OCI-LY1 (cell line): ENCODE measurements at regions not wholly inside any gene's neighbourhood (a gene's known extent, or its start where the extent isn't known, plus 50 kb on each side); places are given as distances from the start of the nearest gene placed in this dataset.

Experiments used
- H2AFZ ChIP-seq: fragments of 200-600 bp; sonication (generic), shearing (Covaris generic); 2 replicates; pipeline ENCODE4 v1.6.0; 2014; ENCODE audit warnings: antibody characterized with exemption, mild to moderate bottlenecking, low read length
- H3F3A ChIP-seq: fragments of 200-600 bp; sonication (generic), shearing (Covaris generic); 2 replicates; pipeline ENCODE4 v1.6.0; 2014; ENCODE audit warnings: mild to moderate bottlenecking, antibody characterized with exemption, low read length, moderate library complexity; ENCODE audit not compliant: insufficient read depth
- H3K27ac ChIP-seq: fragments of 200-600 bp; sonication (generic); 2 replicates; pipeline ENCODE4 v1.5.1; 2014; ENCODE audit warnings: low read length, mixed run types, mild to moderate bottlenecking, low read depth; ENCODE audit not compliant: poor library complexity, severe bottlenecking
- H3K27me3 ChIP-seq: fragments of 200-600 bp; sonication (generic); 2 replicates; pipeline ENCODE4 v1.6.0; 2014; ENCODE audit warnings: antibody characterized with exemption, mild to moderate bottlenecking, low read length, moderate library complexity; ENCODE audit not compliant: insufficient read depth
- H3K36me3 ChIP-seq: fragments of 200-600 bp; sonication (generic); 2 replicates; pipeline ENCODE4 v1.6.1; 2014; ENCODE audit warnings: mild to moderate bottlenecking, antibody characterized with exemption, low read length, moderate library complexity, mixed read lengths; ENCODE audit not compliant: insufficient read depth
- H3K4me1 ChIP-seq: fragments of 200-600 bp; sonication (generic); 2 replicates; pipeline ENCODE4 v1.5.1; 2014; ENCODE audit warnings: mild to moderate bottlenecking, low read length, moderate library complexity; ENCODE audit not compliant: insufficient read depth, severe bottlenecking
- H3K4me2 ChIP-seq: fragments of 200-600 bp; sonication (generic), shearing (Covaris generic); 2 replicates; pipeline ENCODE4 v1.6.1; 2014; ENCODE audit warnings: low read length
- H3K4me3 ChIP-seq: fragments of 200-600 bp; sonication (generic); 2 replicates; pipeline ENCODE4 v1.5.1; 2014; ENCODE audit warnings: low read length, low read depth, mild to moderate bottlenecking, mixed read lengths; ENCODE audit not compliant: poor library complexity, severe bottlenecking
- H3K79me2 ChIP-seq: fragments of 200-600 bp; shearing (Covaris generic); 2 replicates; pipeline ENCODE4 v1.6.1; 2016; ENCODE audit warnings: mixed run types, low read length, mixed read lengths; ENCODE audit not compliant: insufficient read depth
- H3K9ac ChIP-seq: fragments of 200-600 bp; sonication (generic), shearing (Covaris generic); 2 replicates; pipeline ENCODE4 v1.6.1; 2014; ENCODE audit warnings: mild to moderate bottlenecking, low read length, mixed read lengths
- H3K9me2 ChIP-seq: fragments of 200-600 bp; sonication (generic), shearing (Covaris generic); 2 replicates; pipeline ENCODE4 v1.6.1; 2014; ENCODE audit warnings: low read depth, mild to moderate bottlenecking, low read length, mixed read lengths
- H3K9me3 ChIP-seq: fragments of 200-600 bp; shearing (Covaris generic); 2 replicates; pipeline ENCODE4 v1.6.1; 2014; ENCODE audit warnings: low read length, mixed read lengths
- H4K20me1 ChIP-seq: fragments of 200-600 bp; sonication (generic), shearing (Covaris generic); 2 replicates; pipeline ENCODE4 v1.6.0; 2016; ENCODE audit warnings: mild to moderate bottlenecking, low read length; ENCODE audit not compliant: insufficient read depth
- EZH2 ChIP-seq: fragments of 200-600 bp; sonication (generic), shearing (Covaris generic); IDR thresholded peaks from 2 replicates; pipeline ENCODE4 v1.8.0; 2017; ENCODE audit warnings: borderline replicate concordance, mixed run types, mild to moderate bottlenecking, antibody characterized with exemption, low read length, moderate library complexity, mixed read lengths
- TF ChIP-seq, protein P1 (sequence below): fragments of 200-600 bp; sonication (generic), shearing (Covaris generic); IDR thresholded peaks from 2 replicates; pipeline ENCODE4 v1.5.1; 2017; ENCODE audit warnings: mild to moderate bottlenecking, antibody characterized with exemption, low read length, moderate library complexity, mixed read lengths

GRCh38 chr21:18887922-18888602 is 484.5 kb upstream of the TMPRSS15 start:
- Histone ChIP-seq H3K9me2 (no peaks in the 10 kb centered on the region), H3K9ac (no peak overlapping the region), H3K4me2 (no peak overlapping the region), H3K27me3 (no peaks in the 10 kb centered on the region), H3K4me1 (no peaks in the 10 kb centered on the region), H4K20me1 (no peaks in the 10 kb centered on the region), H3K36me3 (no peaks in the 10 kb centered on the region), H3K79me2 (no peaks in the 10 kb centered on the region), H2AFZ (no peak overlapping the region), H3K27ac (no peak overlapping the region), H3F3A (no peaks in the 10 kb centered on the region), H3K9me3 (no peaks in the 10 kb centered on the region), H3K4me3 (no peak overlapping the region)
- TF ChIP-seq EZH2 = no peak
- TF ChIP-seq, protein P1, sequence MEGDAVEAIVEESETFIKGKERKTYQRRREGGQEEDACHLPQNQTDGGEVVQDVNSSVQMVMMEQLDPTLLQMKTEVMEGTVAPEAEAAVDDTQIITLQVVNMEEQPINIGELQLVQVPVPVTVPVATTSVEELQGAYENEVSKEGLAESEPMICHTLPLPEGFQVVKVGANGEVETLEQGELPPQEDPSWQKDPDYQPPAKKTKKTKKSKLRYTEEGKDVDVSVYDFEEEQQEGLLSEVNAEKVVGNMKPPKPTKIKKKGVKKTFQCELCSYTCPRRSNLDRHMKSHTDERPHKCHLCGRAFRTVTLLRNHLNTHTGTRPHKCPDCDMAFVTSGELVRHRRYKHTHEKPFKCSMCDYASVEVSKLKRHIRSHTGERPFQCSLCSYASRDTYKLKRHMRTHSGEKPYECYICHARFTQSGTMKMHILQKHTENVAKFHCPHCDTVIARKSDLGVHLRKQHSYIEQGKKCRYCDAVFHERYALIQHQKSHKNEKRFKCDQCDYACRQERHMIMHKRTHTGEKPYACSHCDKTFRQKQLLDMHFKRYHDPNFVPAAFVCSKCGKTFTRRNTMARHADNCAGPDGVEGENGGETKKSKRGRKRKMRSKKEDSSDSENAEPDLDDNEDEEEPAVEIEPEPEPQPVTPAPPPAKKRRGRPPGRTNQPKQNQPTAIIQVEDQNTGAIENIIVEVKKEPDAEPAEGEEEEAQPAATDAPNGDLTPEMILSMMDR = no peak

DNA sequence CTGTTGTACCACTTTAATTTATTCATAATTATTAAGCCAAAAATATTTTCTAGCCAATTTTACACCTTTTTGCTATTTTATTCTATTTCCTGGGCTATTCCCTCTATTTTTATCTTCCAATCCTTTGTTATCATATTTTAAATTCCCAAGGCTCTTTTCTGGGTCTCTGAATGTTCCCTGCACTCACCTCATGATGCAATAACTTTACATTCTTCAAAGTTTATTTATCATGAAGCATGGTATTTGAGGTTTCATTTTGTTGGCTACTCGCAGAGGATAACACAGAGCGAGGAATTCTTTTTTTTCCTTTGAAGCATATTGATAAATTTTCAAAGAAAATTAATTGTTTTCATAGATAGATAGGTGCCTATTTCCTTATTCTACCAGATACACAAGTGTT is 489.8 kb upstream of the TMPRSS15 start:
- Histone ChIP-seq H2AFZ (no peak overlapping the region), H3K36me3 (no peaks in the 10 kb centered on the region), H3K27ac (no peak overlapping the region), H3K9me3 (no peaks in the 10 kb centered on the region), H3K4me3 (no peak overlapping the region), H4K20me1 (no peaks in the 10 kb centered on the region), H3K4me1 (no peaks in the 10 kb centered on the region), H3K4me2 (no peak overlapping the region), H3F3A (no peaks in the 10 kb centered on the region), H3K27me3 (no peaks in the 10 kb centered on the region), H3K9me2 (no peaks in the 10 kb centered on the region), H3K9ac (no peak overlapping the region), H3K79me2 (no peaks in the 10 kb centered on the region)
- no peak for TF ChIP-seq EZH2
- TF ChIP-seq, protein P1 = no peak

GRCh38 chr21:18894387-18894786 is 490.8 kb upstream of the TMPRSS15 start:
- Histone ChIP-seq H3K9ac (no peak overlapping the region), H3K27me3 (no peaks in the 10 kb centered on the region), H3F3A (no peaks in the 10 kb centered on the region), H3K4me2 (no peak overlapping the region), H3K79me2 (no peaks in the 10 kb centered on the region), H4K20me1 (no peaks in the 10 kb centered on the region), H3K4me3 (no peak overlapping the region), H3K4me1 (no peaks in the 10 kb centered on the region), H3K27ac (no peak overlapping the region), H3K9me2 (no peaks in the 10 kb centered on the region), H2AFZ (no peak overlapping the region), H3K36me3 (no peaks in the 10 kb centered on the region), H3K9me3 (no peaks in the 10 kb centered on the region)
- TF ChIP-seq, protein P1 = no peak
- TF ChIP-seq EZH2 = no peak
